Nephron (organoid): ENCODE measurements at regions not wholly inside any gene's neighbourhood (a gene's known extent, or its start where the extent isn't known, plus 50 kb on each side); places are given as distances from the start of the nearest gene placed in this dataset.

Experiments
- H3K27ac Mint-ChIP-seq, 3 experiments: 2 replicates each; pipeline ENCODE4 v1.8.0; 2020; ENCODE audit warnings: mixed read lengths in 3 of 3, mild to moderate bottlenecking in 2 of 3, moderate library complexity in 1 of 3
- H3K27me3 Mint-ChIP-seq: 2 replicates; pipeline ENCODE4 v1.8.0; 2021; ENCODE audit warnings: low read depth, mild to moderate bottlenecking, moderate library complexity, mixed read lengths
- H3K36me3 Mint-ChIP-seq: 2 replicates; pipeline ENCODE4 v1.8.0; 2020; ENCODE audit warnings: low read depth, mixed read lengths
- H3K4me1 Mint-ChIP-seq: 2 replicates; pipeline ENCODE4 v1.8.0; 2020; ENCODE audit warnings: mixed read lengths
- H3K4me3 Mint-ChIP-seq, 3 experiments: 2 replicates each; pipeline ENCODE4 v1.8.0; 2020; ENCODE audit warnings: mild to moderate bottlenecking in 3 of 3, mixed read lengths in 3 of 3, moderate library complexity in 2 of 3
- H3K9me3 Mint-ChIP-seq: 2 replicates; pipeline ENCODE4 v1.8.0; 2020; ENCODE audit warnings: mixed read lengths
- TF ChIP-seq, protein P1 (sequence below), 3 experiments: fragments of 200-600 bp; sonication (generic); IDR thresholded peaks; one replicate each; pipeline ENCODE4 v1.5.0; 2021; ENCODE audit warnings: antibody characterized with exemption in 3 of 3; ENCODE audit not compliant: unreplicated experiment in 3 of 3

DNA sequence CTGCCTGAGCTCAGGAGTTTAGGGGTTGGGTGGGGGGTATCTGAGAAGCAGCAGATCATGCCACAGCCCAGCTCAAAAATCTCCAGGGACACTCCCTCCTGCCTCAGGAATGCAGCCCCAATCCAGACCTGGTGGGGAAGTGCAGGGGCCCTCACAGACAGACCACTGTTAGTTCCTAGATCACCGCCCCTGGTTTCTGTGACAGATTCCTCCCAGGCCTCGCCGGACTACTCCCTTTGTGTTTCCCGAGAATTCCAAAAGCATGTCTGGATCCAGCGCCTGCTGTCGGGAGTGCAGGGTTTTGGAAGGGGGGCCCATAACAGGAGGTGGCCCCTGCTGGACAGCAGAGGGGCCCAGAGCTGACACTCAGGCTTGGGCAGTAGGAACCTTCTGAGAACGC is 74.5 kb downstream of the CTSL start:
- no peaks in the 10 kb centered on the region for H3K9me3 Mint-ChIP-seq
- H3K4me3 Mint-ChIP-seq: no peak overlapping the region
- no peak overlapping the region for H3K27ac Mint-ChIP-seq
- peaks cover 8% of the 10 kb centered on the region for H3K27me3 Mint-ChIP-seq
- H3K4me1 Mint-ChIP-seq: no peaks in the 10 kb centered on the region
- no peaks in the 10 kb centered on the region for H3K36me3 Mint-ChIP-seq
- TF ChIP-seq, protein P1, sequence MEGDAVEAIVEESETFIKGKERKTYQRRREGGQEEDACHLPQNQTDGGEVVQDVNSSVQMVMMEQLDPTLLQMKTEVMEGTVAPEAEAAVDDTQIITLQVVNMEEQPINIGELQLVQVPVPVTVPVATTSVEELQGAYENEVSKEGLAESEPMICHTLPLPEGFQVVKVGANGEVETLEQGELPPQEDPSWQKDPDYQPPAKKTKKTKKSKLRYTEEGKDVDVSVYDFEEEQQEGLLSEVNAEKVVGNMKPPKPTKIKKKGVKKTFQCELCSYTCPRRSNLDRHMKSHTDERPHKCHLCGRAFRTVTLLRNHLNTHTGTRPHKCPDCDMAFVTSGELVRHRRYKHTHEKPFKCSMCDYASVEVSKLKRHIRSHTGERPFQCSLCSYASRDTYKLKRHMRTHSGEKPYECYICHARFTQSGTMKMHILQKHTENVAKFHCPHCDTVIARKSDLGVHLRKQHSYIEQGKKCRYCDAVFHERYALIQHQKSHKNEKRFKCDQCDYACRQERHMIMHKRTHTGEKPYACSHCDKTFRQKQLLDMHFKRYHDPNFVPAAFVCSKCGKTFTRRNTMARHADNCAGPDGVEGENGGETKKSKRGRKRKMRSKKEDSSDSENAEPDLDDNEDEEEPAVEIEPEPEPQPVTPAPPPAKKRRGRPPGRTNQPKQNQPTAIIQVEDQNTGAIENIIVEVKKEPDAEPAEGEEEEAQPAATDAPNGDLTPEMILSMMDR (IDR thresholded peaks at IDR 0.05; ENCODE audit: unreplicated experiment in 3 of 3): no peak

DNA sequence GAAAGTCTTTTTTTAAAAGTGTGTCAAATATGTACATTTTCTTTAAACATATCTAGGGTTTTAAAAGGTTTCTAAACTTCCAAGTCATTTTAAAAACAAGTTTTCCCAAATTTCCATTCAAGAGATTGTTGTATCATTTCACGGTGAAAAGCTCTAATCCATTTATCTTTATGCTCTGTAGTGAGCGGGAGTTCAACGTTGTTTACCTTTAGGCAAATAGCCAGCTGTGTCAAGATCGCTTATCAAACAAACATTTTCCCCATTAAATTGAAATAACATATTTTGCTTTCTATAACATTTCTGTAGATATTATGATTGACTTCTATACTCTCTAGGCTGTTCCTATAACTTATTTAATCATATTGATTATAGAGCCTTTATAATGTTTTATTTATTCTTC is 75.1 kb downstream of the CTSL start:
- no peak overlapping the region for H3K27ac Mint-ChIP-seq
- H3K4me3 Mint-ChIP-seq: no peak overlapping the region
- TF ChIP-seq, protein P1 (IDR thresholded peaks at IDR 0.05; ENCODE audit: unreplicated experiment in 3 of 3): no peak
- H3K9me3 Mint-ChIP-seq: no peaks in the 10 kb centered on the region
- H3K4me1 Mint-ChIP-seq: no peaks in the 10 kb centered on the region
- H3K27me3 Mint-ChIP-seq: peaks cover 13% of the 10 kb centered on the region
- no peaks in the 10 kb centered on the region for H3K36me3 Mint-ChIP-seq

DNA sequence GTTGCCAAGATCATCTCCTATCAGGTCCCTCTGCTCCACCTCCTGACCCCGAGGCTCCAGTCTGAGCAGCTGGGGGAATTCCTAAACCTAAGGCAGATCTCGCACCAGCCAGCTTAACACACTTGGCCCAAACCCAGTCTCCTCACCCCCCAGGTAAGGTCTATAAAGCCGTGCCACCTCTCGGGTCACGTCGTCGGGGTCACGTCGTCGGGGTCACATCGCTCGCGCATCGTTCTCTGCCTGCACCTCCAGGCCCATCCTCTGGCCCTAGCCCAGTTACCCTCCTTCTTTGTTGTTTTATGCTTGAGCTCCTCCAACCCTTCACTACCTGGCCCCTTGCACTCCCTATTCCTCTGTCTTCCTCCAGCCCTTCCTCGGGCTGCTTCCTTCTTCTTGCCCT is 77.2 kb downstream of the CTSL start:
- no peak overlapping the region for H3K27ac Mint-ChIP-seq
- peaks cover 4% of the 10 kb centered on the region for H3K36me3 Mint-ChIP-seq
- peaks cover 13% of the 10 kb centered on the region for H3K27me3 Mint-ChIP-seq
- no peak overlapping the region for H3K4me3 Mint-ChIP-seq
- no peaks in the 10 kb centered on the region for H3K4me1 Mint-ChIP-seq
- peaks cover 11% of the 10 kb centered on the region for H3K9me3 Mint-ChIP-seq
- TF ChIP-seq, protein P1 (IDR thresholded peaks at IDR 0.05; ENCODE audit: unreplicated experiment in 3 of 3): no peak

DNA sequence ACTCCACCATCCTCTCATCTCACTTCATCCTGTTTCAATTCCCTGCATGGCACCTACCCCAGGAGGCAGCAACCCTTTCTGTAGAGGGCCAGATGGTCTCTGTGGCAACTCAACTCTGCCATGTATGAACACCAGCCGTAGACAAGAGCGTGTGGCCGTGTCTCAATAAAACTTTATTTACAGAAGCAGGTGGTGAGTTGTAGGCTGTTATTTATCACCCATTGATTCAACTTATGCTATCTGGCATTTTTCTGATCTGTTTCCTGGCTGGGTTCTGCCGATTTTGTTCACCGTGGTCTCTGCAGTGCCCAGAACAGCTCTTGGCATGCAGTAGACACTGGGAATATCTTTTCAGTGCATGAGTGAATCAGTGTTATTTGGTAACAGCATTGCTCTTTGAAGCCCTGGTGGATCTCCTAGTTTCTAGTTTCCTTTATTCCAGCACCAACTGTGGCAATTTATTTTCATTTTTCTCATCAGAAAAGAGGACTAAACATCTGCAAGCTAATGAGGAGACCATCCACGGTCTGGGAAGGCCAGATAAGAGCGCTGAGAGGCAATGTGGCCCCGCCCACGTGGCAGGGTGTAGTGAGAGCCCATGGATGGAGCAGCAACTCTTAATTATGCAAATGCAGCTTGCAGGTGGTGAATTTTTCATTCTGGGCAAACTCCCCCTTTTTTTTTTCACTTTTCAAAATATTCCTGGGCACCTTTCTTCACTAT is 77.9 kb downstream of the CTSL start:
- peaks cover 4% of the 10 kb centered on the region for H3K36me3 Mint-ChIP-seq
- peaks cover 16% of the 10 kb centered on the region for H3K9me3 Mint-ChIP-seq
- H3K27me3 Mint-ChIP-seq: peaks cover 13% of the 10 kb centered on the region
- TF ChIP-seq, protein P1 (IDR thresholded peaks at IDR 0.05; ENCODE audit: unreplicated experiment in 3 of 3): no peak
- no peaks in the 10 kb centered on the region for H3K4me1 Mint-ChIP-seq
- no peak overlapping the region for H3K27ac Mint-ChIP-seq
- no peak overlapping the region for H3K4me3 Mint-ChIP-seq

DNA sequence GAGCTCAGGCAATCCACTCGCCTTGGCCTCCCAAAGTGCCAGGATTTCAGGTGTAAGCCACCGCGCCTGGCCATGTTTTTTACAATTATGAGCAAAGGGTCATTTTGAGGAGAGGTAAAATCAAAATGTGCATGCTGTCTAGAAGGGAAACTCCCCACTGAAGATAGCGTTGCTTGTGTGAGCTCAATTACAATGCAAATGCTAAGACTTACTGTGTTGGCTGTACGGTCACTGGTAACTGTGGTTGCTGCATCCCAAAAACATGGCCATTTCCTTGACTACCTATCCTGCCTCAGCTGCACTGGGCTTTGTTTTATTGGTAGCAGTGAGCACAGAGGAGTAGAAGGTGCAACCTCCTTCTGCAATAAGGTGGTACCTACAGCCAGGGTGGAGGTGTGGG is 77.4 kb upstream of the SPATA31E1 start:
- TF ChIP-seq, protein P1 (IDR thresholded peaks at IDR 0.05; ENCODE audit: unreplicated experiment in 3 of 3): no peak
- H3K9me3 Mint-ChIP-seq: peaks cover 19% of the 10 kb centered on the region
- peaks cover 9% of the 10 kb centered on the region for H3K27me3 Mint-ChIP-seq
- H3K36me3 Mint-ChIP-seq: peaks cover 4% of the 10 kb centered on the region
- no peaks in the 10 kb centered on the region for H3K4me1 Mint-ChIP-seq
- no peak overlapping the region for H3K4me3 Mint-ChIP-seq
- H3K27ac Mint-ChIP-seq: no peak overlapping the region

DNA sequence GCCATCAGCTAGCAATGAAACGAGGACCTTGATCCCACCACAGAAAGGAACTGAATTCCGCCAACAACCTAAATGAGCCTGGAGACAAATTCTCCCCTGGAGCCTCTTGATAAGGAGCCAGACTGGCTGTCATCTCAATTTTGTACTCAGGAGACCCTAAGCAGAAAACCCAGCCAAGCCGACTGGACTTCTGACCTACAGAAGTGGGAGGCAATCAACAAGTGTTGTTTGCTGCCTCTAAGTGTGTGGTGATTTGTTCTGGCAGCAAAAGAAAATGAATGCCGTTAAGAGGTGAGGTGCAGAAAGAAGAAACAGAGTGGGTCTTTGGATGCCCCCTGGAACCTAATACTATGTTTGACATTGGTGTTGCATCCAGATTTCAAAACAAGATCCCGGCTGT is 72.7 kb upstream of the SPATA31E1 start:
- H3K9me3 Mint-ChIP-seq: peaks cover 19% of the 10 kb centered on the region
- TF ChIP-seq, protein P1 (IDR thresholded peaks at IDR 0.05; ENCODE audit: unreplicated experiment in 3 of 3): no peak
- H3K27ac Mint-ChIP-seq: no peak overlapping the region
- peaks cover 14% of the 10 kb centered on the region for H3K27me3 Mint-ChIP-seq
- H3K4me1 Mint-ChIP-seq: no peaks in the 10 kb centered on the region
- peaks cover 4% of the 10 kb centered on the region for H3K36me3 Mint-ChIP-seq
- no peak overlapping the region for H3K4me3 Mint-ChIP-seq
